ENCODE measurements at regions not wholly inside any gene's neighbourhood (a gene's known extent, or its start where the extent isn't known, plus 50 kb on each side); places are given as distances from the start of the nearest gene placed in this dataset.

GRCh38 chr4:58649226-58649625, 1539.0 kb upstream of the IGFBP7 start:
- TF ChIP-seq CTCF (conservative IDR thresholded peaks at IDR 0.05) (no peak), ZFX (IDR thresholded peaks at IDR 0.05) (no peak)
